ENCODE measurements at regions not wholly inside any gene's neighbourhood (a gene's known extent, or its start where the extent isn't known, plus 50 kb on each side); places are given as distances from the start of the nearest gene placed in this dataset.

- H3K4me1 Mint-ChIP-seq = peaks cover 0 to 5% (median 1%) of the 10 kb centered on the region in 3 donors
- DNase-seq = no peak
- ATAC-seq (ENCODE audit: low read depth in 2 of 2) = no peak
- peaks cover 5 to 40% (median 18%) of the 10 kb centered on the region in 7 donors for H3K9me3 Mint-ChIP-seq
- H3K27me3 Mint-ChIP-seq = peaks cover 0 to 25% (median 22%) of the 10 kb centered on the region in 3 donors
- no peak overlapping the region for H3K27ac Mint-ChIP-seq
- peak overlapping the region in 1 of 8 donors; percentile 43 for H3K4me3 Mint-ChIP-seq
- peaks cover 5 to 11% of the 10 kb centered on the region in 2 donors for H3K36me3 Mint-ChIP-seq
Measured at GRCh38 chr15:66938114-66938830, 127.1 kb upstream of the SMAD3 start.

GRCh38 chr15:66939016-66939415 lies 126.4 kb upstream of the SMAD3 start:
- Mint-ChIP-seq H3K9me3 (peaks cover 3 to 33% (median 12%) of the 10 kb centered on the region in 7 donors), H3K27ac (peak overlapping the region in 1 of 6 donors; percentile 67), H3K4me1 (peaks cover 0 to 9% (median 5%) of the 10 kb centered on the region in 3 donors), H3K4me3 (no peak overlapping the region), H3K27me3 (peaks cover 0 to 25% (median 22%) of the 10 kb centered on the region in 3 donors), H3K36me3 (peaks cover 5 to 11% of the 10 kb centered on the region in 2 donors)
- DNase-seq (no peak), ATAC-seq (ENCODE audit: low read depth in 2 of 2) (no peak)

- peaks cover 3 to 28% (median 10%) of the 10 kb centered on the region in 7 donors for H3K9me3 Mint-ChIP-seq
- no peak for DNase-seq
- ATAC-seq (ENCODE audit: low read depth in 2 of 2) = no peak
- H3K27ac Mint-ChIP-seq = no peak overlapping the region
- peaks cover 0 to 19% (median 18%) of the 10 kb centered on the region in 3 donors for H3K27me3 Mint-ChIP-seq
- H3K36me3 Mint-ChIP-seq = peaks cover under 1 to 6% of the 10 kb centered on the region in 2 donors
- H3K4me3 Mint-ChIP-seq = no peak overlapping the region
- peaks cover 0 to 11% (median 5%) of the 10 kb centered on the region in 3 donors for H3K4me1 Mint-ChIP-seq
Measured at GRCh38 chr15:66939451-66940023, 125.9 kb upstream of the SMAD3 start.

GRCh38 chr15:66940368-66940767 lies 125.0 kb upstream of the SMAD3 start:
- Mint-ChIP-seq H3K9me3 (peaks cover 3 to 20% (median 10%) of the 10 kb centered on the region in 7 donors), H3K4me3 (no peak overlapping the region), H3K4me1 (peaks cover 0 to 11% (median 5%) of the 10 kb centered on the region in 3 donors), H3K27ac (no peak overlapping the region), H3K27me3 (peaks cover 0 to 16% (median 12%) of the 10 kb centered on the region in 3 donors), H3K36me3 (no peaks in the 10 kb centered on the region)
- ATAC-seq (ENCODE audit: low read depth in 2 of 2) = no peak
- DNase-seq = no peak

- no peak overlapping the region for H3K4me3 Mint-ChIP-seq
- H3K9me3 Mint-ChIP-seq = peaks cover 3 to 14% (median 8%) of the 10 kb centered on the region in 7 donors
- H3K36me3 Mint-ChIP-seq = no peaks in the 10 kb centered on the region
- H3K27ac Mint-ChIP-seq = peak overlapping the region in 1 of 6 donors; percentile 56
- ATAC-seq (ENCODE audit: low read depth in 2 of 2) (no peak), DNase-seq (no peak)
- H3K4me1 Mint-ChIP-seq = peaks cover 0 to 11% (median 2%) of the 10 kb centered on the region in 3 donors
- H3K27me3 Mint-ChIP-seq = peaks cover 0 to 15% (median 6%) of the 10 kb centered on the region in 3 donors
Measured at GRCh38 chr15:66941108-66941711, 124.2 kb upstream of the SMAD3 start.

- Mint-ChIP-seq H3K27me3 (peaks cover 0 to 10% (median 2%) of the 10 kb centered on the region in 3 donors), H3K9me3 (peaks cover 2 to 14% (median 7%) of the 10 kb centered on the region in 7 donors)
- DNase-seq = no peak
Measured at GRCh38 chr15:66941791-66942190, 123.6 kb upstream of the SMAD3 start.

GRCh38 chr15:66942649-66943390 lies 122.6 kb upstream of the SMAD3 start:
- ATAC-seq (ENCODE audit: low read depth in 2 of 2) = no peak
- DNase-seq = no peak
- Mint-ChIP-seq H3K27ac (peak overlapping the region in 2 of 6 donors; percentile 56 to 64), H3K9me3 (peaks cover 0 to 5% (median 3%) of the 10 kb centered on the region in 7 donors), H3K4me3 (no peak overlapping the region), H3K4me1 (peaks cover 11 to 25% (median 13%) of the 10 kb centered on the region in 3 donors), H3K27me3 (peaks cover 0 to 7% (median 0%) of the 10 kb centered on the region in 3 donors), H3K36me3 (no peaks in the 10 kb centered on the region)

More at GRCh38 chr15:66941791-66942190, 123.6 kb upstream of the SMAD3 start:
- Mint-ChIP-seq H3K36me3 (no peaks in the 10 kb centered on the region), H3K4me3 (peak overlapping the region in 1 of 8 donors; percentile 32), H3K27ac (no peak overlapping the region), H3K4me1 (peaks cover under 1 to 15% (median 5%) of the 10 kb centered on the region in 3 donors)
- no peak for ATAC-seq (ENCODE audit: low read depth in 2 of 2)

- ATAC-seq (ENCODE audit: low read depth in 2 of 2) (peak; percentile 35 to 45), DNase-seq (no peak)
- Mint-ChIP-seq H3K9me3 (no peaks in the 10 kb centered on the region), H3K4me1 (peaks cover 14 to 29% (median 17%) of the 10 kb centered on the region in 3 donors), H3K36me3 (no peaks in the 10 kb centered on the region), H3K27me3 (peaks cover 0 to 7% (median 0%) of the 10 kb centered on the region in 3 donors), H3K4me3 (no peak overlapping the region), H3K27ac (peak overlapping the region in 2 of 6 donors; percentile 44 to 56)
Measured at GRCh38 chr15:66943456-66944095, 121.8 kb upstream of the SMAD3 start.

- ATAC-seq (ENCODE audit: low read depth in 2 of 2) (no peak), DNase-seq (no peak)
- no peaks in the 10 kb centered on the region for H3K9me3 Mint-ChIP-seq
- peak overlapping the region in 2 of 6 donors; percentile 48 to 55 for H3K27ac Mint-ChIP-seq
- no peak overlapping the region for H3K4me3 Mint-ChIP-seq
- peaks cover 14 to 29% (median 17%) of the 10 kb centered on the region in 3 donors for H3K4me1 Mint-ChIP-seq
- H3K27me3 Mint-ChIP-seq = peaks cover 0 to 7% (median 0%) of the 10 kb centered on the region in 3 donors
- H3K36me3 Mint-ChIP-seq = no peaks in the 10 kb centered on the region
Measured at GRCh38 chr15:66944121-66944520, 121.3 kb upstream of the SMAD3 start.

- Mint-ChIP-seq H3K27ac (peak overlapping the region in 1 of 6 donors; percentile 13), H3K36me3 (no peaks in the 10 kb centered on the region), H3K4me3 (no peak overlapping the region), H3K4me1 (peaks cover 14 to 32% (median 14%) of the 10 kb centered on the region in 3 donors), H3K27me3 (peaks cover 0 to 7% (median 0%) of the 10 kb centered on the region in 3 donors), H3K9me3 (peaks cover 0 to 7% (median 0%) of the 10 kb centered on the region in 7 donors)
- DNase-seq (no peak), ATAC-seq (ENCODE audit: low read depth in 2 of 2) (no peak)
Measured at GRCh38 chr15:66945286-66945685, 120.1 kb upstream of the SMAD3 start.

GRCh38 chr15:66945842-66946241 lies 119.6 kb upstream of the SMAD3 start:
- no peak for ATAC-seq (ENCODE audit: low read depth in 2 of 2)
- Mint-ChIP-seq H3K9me3 (peaks cover 0 to 7% (median 0%) of the 10 kb centered on the region in 7 donors), H3K27me3 (peaks cover 0 to 7% (median 0%) of the 10 kb centered on the region in 3 donors), H3K36me3 (no peaks in the 10 kb centered on the region), H3K27ac (peak overlapping the region in 1 of 6 donors; percentile 94), H3K4me3 (no peak overlapping the region), H3K4me1 (peaks cover 14 to 33% (median 14%) of the 10 kb centered on the region in 3 donors)
- DNase-seq = no peak

GRCh38 chr15:66946578-66947164 lies 118.7 kb upstream of the SMAD3 start:
- Mint-ChIP-seq H3K9me3 (peaks cover 0 to 7% (median 0%) of the 10 kb centered on the region in 7 donors), H3K27me3 (peaks cover 0 to 7% (median 0%) of the 10 kb centered on the region in 3 donors), H3K27ac (peak overlapping the region in 4 of 6 donors; percentile 52 to 88 (median 74)), H3K4me3 (peak overlapping the region in 6 of 8 donors; percentile 46 to 73 (median 64)), H3K36me3 (no peaks in the 10 kb centered on the region), H3K4me1 (peaks cover 14 to 37% (median 17%) of the 10 kb centered on the region in 3 donors)
- DNase-seq (peak; percentile 79), ATAC-seq (ENCODE audit: low read depth in 2 of 2) (peak; percentile 82 to 89)

Measured in naive B cell (primary cell).